ENCODE measurements at regions not wholly inside any gene's neighbourhood (a gene's known extent, or its start where the extent isn't known, plus 50 kb on each side); places are given as distances from the start of the nearest gene placed in this dataset.
"Not testable (repeated sequence)": the region's sequence is repeated elsewhere in the genome, so short reads cannot be mapped to it uniquely, and the experiment has no call there.

- no peak for DNase-seq
- Histone ChIP-seq H3K4me1 (ENCODE audit: control insufficient read depth, insufficient read depth, low read length, poor library complexity, severe bottlenecking) (no peaks in the 10 kb centered on the region), H3K36me3 (ENCODE audit: control insufficient read depth, insufficient read depth, low read length) (no peaks in the 10 kb centered on the region), H3K4me3 (ENCODE audit: low read depth, low read length) (no peak overlapping the region), H3K27ac (ENCODE audit: insufficient read depth, low read length, poor library complexity, severe bottlenecking) (no peak overlapping the region), H3K9me3 (ENCODE audit: control insufficient read depth in 2 of 2, low read length in 2 of 2) (no peaks in the 10 kb centered on the region), H3K27me3 (ENCODE audit: control insufficient read depth, insufficient read depth, low read length) (no peaks in the 10 kb centered on the region)
- H3K4me1 Mint-ChIP-seq = no peaks in the 10 kb centered on the region
- no peak overlapping the region for H3K27ac Mint-ChIP-seq
- H3K9me3 Mint-ChIP-seq = peaks cover 0 to 1% (median 0%) of the 10 kb centered on the region in 7 donors
- H3K36me3 Mint-ChIP-seq = no peaks in the 10 kb centered on the region
- no peaks in the 10 kb centered on the region for H3K27me3 Mint-ChIP-seq
- ATAC-seq (ENCODE audit: low read depth in 2 of 2) = no peak
- H3K4me3 Mint-ChIP-seq = no peak overlapping the region
Observed at GRCh38 chr10:34957531-34957930, 132.6 kb downstream of the CUL2 start.

GRCh38 chr10:34956756-34957155, 133.4 kb downstream of the CUL2 start:
- DNase-seq (no peak), ATAC-seq (ENCODE audit: low read depth in 2 of 2) (no peak)
- Mint-ChIP-seq H3K36me3 (no peaks in the 10 kb centered on the region), H3K27ac (no peak overlapping the region), H3K9me3 (peaks cover 0 to 1% (median 0%) of the 10 kb centered on the region in 7 donors), H3K27me3 (no peaks in the 10 kb centered on the region), H3K4me3 (no peak overlapping the region), H3K4me1 (no peaks in the 10 kb centered on the region)
- Histone ChIP-seq H3K36me3 (ENCODE audit: control insufficient read depth, insufficient read depth, low read length) (no peaks in the 10 kb centered on the region), H3K4me3 (ENCODE audit: low read depth, low read length) (no peak overlapping the region), H3K27ac (ENCODE audit: insufficient read depth, low read length, poor library complexity, severe bottlenecking) (no peak overlapping the region), H3K27me3 (ENCODE audit: control insufficient read depth, insufficient read depth, low read length) (no peaks in the 10 kb centered on the region), H3K4me1 (ENCODE audit: control insufficient read depth, insufficient read depth, low read length, poor library complexity, severe bottlenecking) (no peaks in the 10 kb centered on the region), H3K9me3 (ENCODE audit: control insufficient read depth in 2 of 2, low read length in 2 of 2) (no peaks in the 10 kb centered on the region)

GRCh38 chr10:34955391-34955790, 134.8 kb downstream of the CUL2 start:
- Mint-ChIP-seq H3K36me3 (no peaks in the 10 kb centered on the region), H3K27me3 (no peaks in the 10 kb centered on the region), H3K27ac (no peak overlapping the region), H3K4me3 (no peak overlapping the region), H3K9me3 (peaks cover 0 to 1% (median 0%) of the 10 kb centered on the region in 7 donors), H3K4me1 (no peaks in the 10 kb centered on the region)
- Histone ChIP-seq H3K4me1 (ENCODE audit: control insufficient read depth, insufficient read depth, low read length, poor library complexity, severe bottlenecking) (no peaks in the 10 kb centered on the region), H3K27ac (ENCODE audit: insufficient read depth, low read length, poor library complexity, severe bottlenecking) (no peak overlapping the region), H3K36me3 (ENCODE audit: control insufficient read depth, insufficient read depth, low read length) (no peaks in the 10 kb centered on the region), H3K4me3 (ENCODE audit: low read depth, low read length) (no peak overlapping the region), H3K27me3 (ENCODE audit: control insufficient read depth, insufficient read depth, low read length) (no peaks in the 10 kb centered on the region), H3K9me3 (ENCODE audit: control insufficient read depth in 2 of 2, low read length in 2 of 2) (no peaks in the 10 kb centered on the region)
- DNase-seq (no peak), ATAC-seq (ENCODE audit: low read depth in 2 of 2) (no peak)

GRCh38 chr10:34954142-34954541, 136.0 kb downstream of the CUL2 start:
- Mint-ChIP-seq H3K36me3 (no peaks in the 10 kb centered on the region), H3K27ac (no peak overlapping the region), H3K4me3 (no peak overlapping the region), H3K4me1 (no peaks in the 10 kb centered on the region), H3K27me3 (no peaks in the 10 kb centered on the region), H3K9me3 (peaks cover 0 to 1% (median 0%) of the 10 kb centered on the region in 7 donors)
- Histone ChIP-seq H3K36me3 (ENCODE audit: control insufficient read depth, insufficient read depth, low read length) (no peaks in the 10 kb centered on the region), H3K27me3 (ENCODE audit: control insufficient read depth, insufficient read depth, low read length) (no peaks in the 10 kb centered on the region), H3K9me3 (ENCODE audit: control insufficient read depth in 2 of 2, low read length in 2 of 2) (no peaks in the 10 kb centered on the region), H3K27ac (ENCODE audit: insufficient read depth, low read length, poor library complexity, severe bottlenecking) (no peak overlapping the region), H3K4me1 (ENCODE audit: control insufficient read depth, insufficient read depth, low read length, poor library complexity, severe bottlenecking) (no peaks in the 10 kb centered on the region), H3K4me3 (ENCODE audit: low read depth, low read length) (no peak overlapping the region)
- DNase-seq = no peak
- no peak for ATAC-seq (ENCODE audit: low read depth in 2 of 2)

- H3K9me3 Mint-ChIP-seq; H3K4me1 Mint-ChIP-seq; DNase-seq; H3K27ac ChIP-seq (ENCODE audit: insufficient read depth, low read length, poor library complexity, severe bottlenecking); H3K36me3 ChIP-seq (ENCODE audit: control insufficient read depth, insufficient read depth, low read length); H3K36me3 Mint-ChIP-seq; H3K4me1 ChIP-seq (ENCODE audit: control insufficient read depth, insufficient read depth, low read length, poor library complexity, severe bottlenecking); H3K27me3 Mint-ChIP-seq; H3K4me3 ChIP-seq (ENCODE audit: low read depth, low read length); H3K9me3 ChIP-seq (ENCODE audit: control insufficient read depth in 2 of 2, low read length in 2 of 2); H3K4me3 Mint-ChIP-seq; H3K27ac Mint-ChIP-seq; H3K27me3 ChIP-seq (ENCODE audit: control insufficient read depth, insufficient read depth, low read length); ATAC-seq (ENCODE audit: low read depth in 2 of 2): not testable (repeated sequence)
Observed at GRCh38 chr10:34951263-34951887, 136.3 kb upstream of the PARD3 start.

- H3K4me3 Mint-ChIP-seq; H3K27ac Mint-ChIP-seq; H3K9me3 Mint-ChIP-seq; H3K27ac ChIP-seq (ENCODE audit: insufficient read depth, low read length, poor library complexity, severe bottlenecking); DNase-seq; ATAC-seq (ENCODE audit: low read depth in 2 of 2); H3K4me1 Mint-ChIP-seq; H3K9me3 ChIP-seq (ENCODE audit: control insufficient read depth in 2 of 2, low read length in 2 of 2); H3K27me3 Mint-ChIP-seq; H3K36me3 Mint-ChIP-seq; H3K27me3 ChIP-seq (ENCODE audit: control insufficient read depth, insufficient read depth, low read length); H3K4me1 ChIP-seq (ENCODE audit: control insufficient read depth, insufficient read depth, low read length, poor library complexity, severe bottlenecking); H3K4me3 ChIP-seq (ENCODE audit: low read depth, low read length); H3K36me3 ChIP-seq (ENCODE audit: control insufficient read depth, insufficient read depth, low read length): not testable (repeated sequence)
Observed at GRCh38 chr10:34945951-34946522, 130.9 kb upstream of the PARD3 start.

- H3K27ac ChIP-seq (ENCODE audit: insufficient read depth, low read length, poor library complexity, severe bottlenecking) = no peak overlapping the region
- Mint-ChIP-seq H3K27ac (peak overlapping the region in 1 of 3 donors; percentile 6), H3K27me3 (peaks cover 4% of the 10 kb centered on the region), H3K4me1 (no peaks in the 10 kb centered on the region), H3K9me3 (peaks cover 0 to 5% (median 0%) of the 10 kb centered on the region in 7 donors), H3K4me3 (no peak overlapping the region), H3K36me3 (no peaks in the 10 kb centered on the region)
- ATAC-seq (ENCODE audit: low read depth in 2 of 2) (no peak), DNase-seq (no peak)
- H3K4me1 ChIP-seq (ENCODE audit: control insufficient read depth, insufficient read depth, low read length, poor library complexity, severe bottlenecking) = no peaks in the 10 kb centered on the region
- no peaks in the 10 kb centered on the region for H3K36me3 ChIP-seq (ENCODE audit: control insufficient read depth, insufficient read depth, low read length)
- H3K27me3 ChIP-seq (ENCODE audit: control insufficient read depth, insufficient read depth, low read length) = no peaks in the 10 kb centered on the region
- H3K4me3 ChIP-seq (ENCODE audit: low read depth, low read length) = no peak overlapping the region
- no peaks in the 10 kb centered on the region for H3K9me3 ChIP-seq (ENCODE audit: control insufficient read depth in 2 of 2, low read length in 2 of 2)
Observed at GRCh38 chr10:34941471-34942357, 126.6 kb upstream of the PARD3 start.

Measured in CD4-positive, CD25-positive, alpha-beta regulatory T cell (primary cell).